Calu3 (cell line): ENCODE measurements at regions not wholly inside any gene's neighbourhood (a gene's known extent, or its start where the extent isn't known, plus 50 kb on each side); places are given as distances from the start of the nearest gene placed in this dataset.

ENCODE experiments used
- BruUV-seq: library from RNA; stranded (reverse); fragments of 400-500 nt; replicated peaks from 2 replicates; lab custom pipeline; 2021; lab: Mats Ljungman, UMichigan
- CTCF ChIA-PET: fragments of 300-600 bp; sonication (Branson Sonifier 250); formaldehyde crosslinking; loops from one replicate; lab custom pipeline; 2022; ENCODE audit warnings: antibody characterized with exemption; lab: Charles Lee
- DNase-seq: peaks from one replicate; pipeline ENCODE4 v3.0.0; 2022
- H3K27ac Mint-ChIP-seq: one replicate; pipeline ENCODE4 v1.8.0; 2022; ENCODE audit warnings: mixed read lengths; ENCODE audit not compliant: unreplicated experiment
- H3K27me3 Mint-ChIP-seq: one replicate; pipeline ENCODE4 v1.8.0; 2022; ENCODE audit warnings: mixed read lengths; ENCODE audit not compliant: unreplicated experiment
- H3K36me3 Mint-ChIP-seq: one replicate; pipeline ENCODE4 v1.8.0; 2022; ENCODE audit warnings: mild to moderate bottlenecking, moderate library complexity, mixed read lengths; ENCODE audit not compliant: insufficient read depth, unreplicated experiment
- H3K4me1 Mint-ChIP-seq: one replicate; pipeline ENCODE4 v1.8.0; 2022; ENCODE audit warnings: mild to moderate bottlenecking, low read depth, mixed read lengths; ENCODE audit not compliant: unreplicated experiment
- H3K4me3 Mint-ChIP-seq: one replicate; pipeline ENCODE4 v1.8.0; 2022; ENCODE audit warnings: mild to moderate bottlenecking, low read depth, moderate library complexity, mixed read lengths; ENCODE audit not compliant: unreplicated experiment
- H3K9me3 Mint-ChIP-seq: one replicate; pipeline ENCODE4 v1.8.0; 2022; ENCODE audit warnings: low read depth, mixed read lengths; ENCODE audit not compliant: unreplicated experiment
- intact Hi-C: fragments of 100-400 bp; cut with micrococcal nuclease; formaldehyde crosslinking; loops from one replicate; pipeline ENCODE4 v1.10.0; 2022; ENCODE audit not compliant: unreplicated experiment
- TF ChIP-seq, protein P1 (sequence below): fragments of 200-600 bp; IDR thresholded peaks from one replicate; pipeline ENCODE4 v1.8.0; 2022; ENCODE audit warnings: antibody characterized with exemption; ENCODE audit not compliant: unreplicated experiment

DNA sequence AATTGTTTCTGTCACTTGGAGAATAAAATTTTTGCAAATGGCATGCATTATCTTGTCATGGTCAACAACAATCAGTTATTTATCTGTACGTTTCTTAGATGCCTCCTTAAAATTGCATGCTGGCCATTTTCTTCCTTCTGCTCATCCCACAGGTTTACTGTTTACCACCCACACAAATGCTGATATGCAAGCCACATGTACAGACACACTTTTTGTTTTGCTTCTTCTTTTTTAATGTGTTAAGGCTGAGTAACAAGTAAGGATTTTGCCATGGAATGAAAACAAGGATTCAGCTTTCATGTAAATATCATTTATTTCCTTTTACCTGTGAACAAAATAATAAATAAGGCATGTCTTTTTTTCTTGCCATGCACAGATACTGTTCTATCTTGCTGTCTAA lies 1077.1 kb upstream of the ZEB2 start:
- Mint-ChIP-seq H3K4me1 (no peaks in the 10 kb centered on the region), H3K27ac (no peak overlapping the region), H3K4me3 (no peak overlapping the region), H3K27me3 (no peaks in the 10 kb centered on the region), H3K36me3 (no peaks in the 10 kb centered on the region), H3K9me3 (no peaks in the 10 kb centered on the region)
- intact Hi-C loops, result no loop called here
- TF ChIP-seq, protein P1, sequence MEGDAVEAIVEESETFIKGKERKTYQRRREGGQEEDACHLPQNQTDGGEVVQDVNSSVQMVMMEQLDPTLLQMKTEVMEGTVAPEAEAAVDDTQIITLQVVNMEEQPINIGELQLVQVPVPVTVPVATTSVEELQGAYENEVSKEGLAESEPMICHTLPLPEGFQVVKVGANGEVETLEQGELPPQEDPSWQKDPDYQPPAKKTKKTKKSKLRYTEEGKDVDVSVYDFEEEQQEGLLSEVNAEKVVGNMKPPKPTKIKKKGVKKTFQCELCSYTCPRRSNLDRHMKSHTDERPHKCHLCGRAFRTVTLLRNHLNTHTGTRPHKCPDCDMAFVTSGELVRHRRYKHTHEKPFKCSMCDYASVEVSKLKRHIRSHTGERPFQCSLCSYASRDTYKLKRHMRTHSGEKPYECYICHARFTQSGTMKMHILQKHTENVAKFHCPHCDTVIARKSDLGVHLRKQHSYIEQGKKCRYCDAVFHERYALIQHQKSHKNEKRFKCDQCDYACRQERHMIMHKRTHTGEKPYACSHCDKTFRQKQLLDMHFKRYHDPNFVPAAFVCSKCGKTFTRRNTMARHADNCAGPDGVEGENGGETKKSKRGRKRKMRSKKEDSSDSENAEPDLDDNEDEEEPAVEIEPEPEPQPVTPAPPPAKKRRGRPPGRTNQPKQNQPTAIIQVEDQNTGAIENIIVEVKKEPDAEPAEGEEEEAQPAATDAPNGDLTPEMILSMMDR, result no peak
- DNase-seq, result no peak
- BruUV-seq, result no TSS peak
- CTCF ChIA-PET, result no interaction called here

DNA sequence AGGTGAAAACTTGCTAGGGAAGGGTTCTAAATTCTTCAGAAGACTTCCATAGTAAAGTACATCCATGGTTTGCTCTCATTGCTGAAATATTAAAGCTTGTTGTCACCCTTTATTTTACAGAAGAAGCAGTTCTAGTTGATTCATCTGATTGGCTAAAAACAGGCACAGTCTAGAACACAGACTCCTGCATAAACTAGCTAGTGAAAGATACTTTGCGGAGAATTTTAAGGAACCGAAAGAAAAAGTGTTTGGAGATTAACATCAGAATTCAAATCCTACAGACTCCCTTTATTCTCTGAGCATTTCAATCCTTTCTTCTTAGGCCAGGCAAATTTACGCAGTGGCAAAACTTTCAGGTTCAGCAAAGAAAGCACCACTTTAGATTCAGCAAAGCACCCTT lies 1076.5 kb upstream of the ZEB2 start:
- no peak for DNase-seq
- Mint-ChIP-seq H3K27ac (no peak overlapping the region), H3K27me3 (no peaks in the 10 kb centered on the region), H3K36me3 (no peaks in the 10 kb centered on the region), H3K4me3 (no peak overlapping the region), H3K4me1 (peaks cover 5% of the 10 kb centered on the region), H3K9me3 (no peaks in the 10 kb centered on the region)
- BruUV-seq, result no TSS peak
- CTCF ChIA-PET, result no interaction called here
- TF ChIP-seq, protein P1, result no peak
- intact Hi-C loops, result no loop called here

DNA sequence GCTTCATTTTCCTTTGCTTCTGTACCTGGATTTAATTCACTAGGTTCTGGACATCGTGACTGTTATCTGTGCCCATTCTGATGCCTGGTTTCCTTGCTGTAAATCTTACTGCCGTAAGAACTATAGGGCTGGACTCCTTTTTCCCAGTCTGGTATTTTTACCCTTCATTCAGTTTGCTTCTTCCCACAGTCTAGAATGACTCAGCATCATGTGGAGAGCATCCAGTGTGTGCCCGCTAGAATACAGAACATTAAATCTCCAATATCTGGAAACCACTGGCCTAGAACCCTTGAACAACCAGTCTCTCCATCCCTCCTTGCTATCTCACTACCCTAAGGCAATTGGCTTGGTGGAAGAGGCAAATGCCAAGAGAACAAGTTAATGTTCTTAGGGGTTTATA lies 1075.4 kb upstream of the ZEB2 start:
- CTCF ChIA-PET, result no interaction called here
- intact Hi-C loops, result no loop called here
- DNase-seq, result no peak
- TF ChIP-seq, protein P1, result no peak
- H3K27me3 Mint-ChIP-seq, result no peaks in the 10 kb centered on the region
- no peaks in the 10 kb centered on the region for H3K36me3 Mint-ChIP-seq
- H3K9me3 Mint-ChIP-seq, result no peaks in the 10 kb centered on the region
- H3K4me1 Mint-ChIP-seq, result peaks cover 7% of the 10 kb centered on the region
- peak overlapping the region; percentile 23 for H3K27ac Mint-ChIP-seq
- no peak overlapping the region for H3K4me3 Mint-ChIP-seq
- no TSS peak for BruUV-seq

GRCh38 chr2:145593991-145594614 lies 1074.2 kb upstream of the ZEB2 start:
- H3K27ac Mint-ChIP-seq, result no peak overlapping the region
- H3K9me3 Mint-ChIP-seq, result no peaks in the 10 kb centered on the region
- DNase-seq, result peak; percentile 1
- no peaks in the 10 kb centered on the region for H3K27me3 Mint-ChIP-seq
- no TSS peak for BruUV-seq
- intact Hi-C loops, result no loop called here
- TF ChIP-seq, protein P1, result no peak
- H3K36me3 Mint-ChIP-seq, result no peaks in the 10 kb centered on the region
- no peak overlapping the region for H3K4me3 Mint-ChIP-seq
- peaks cover 7% of the 10 kb centered on the region for H3K4me1 Mint-ChIP-seq
- CTCF ChIA-PET, result no interaction called here
